Endothelial cell (in vitro differentiated cells): ENCODE measurements at regions not wholly inside any gene's neighbourhood (a gene's known extent, or its start where the extent isn't known, plus 50 kb on each side); places are given as distances from the start of the nearest gene placed in this dataset.

Experiments used
- DNase-seq: peaks from one replicate; pipeline ENCODE4 v3.0.0; 2021; ENCODE audit warnings: low spot score
- H3K27ac Mint-ChIP-seq: one replicate; pipeline ENCODE4 v1.8.0; 2021; ENCODE audit warnings: mixed read lengths, inconsistent platforms; ENCODE audit not compliant: unreplicated experiment
- H3K27me3 Mint-ChIP-seq: one replicate; pipeline ENCODE4 v1.8.0; 2021; ENCODE audit warnings: mild to moderate bottlenecking, moderate library complexity, mixed read lengths, inconsistent platforms; ENCODE audit not compliant: unreplicated experiment
- H3K36me3 Mint-ChIP-seq: one replicate; pipeline ENCODE4 v1.8.0; 2021; ENCODE audit warnings: mild to moderate bottlenecking, low read depth, mixed read lengths, inconsistent platforms; ENCODE audit not compliant: unreplicated experiment
- H3K4me1 Mint-ChIP-seq: one replicate; pipeline ENCODE4 v1.8.0; 2021; ENCODE audit warnings: mild to moderate bottlenecking, mixed read lengths, inconsistent platforms; ENCODE audit not compliant: unreplicated experiment
- H3K4me3 Mint-ChIP-seq: one replicate; pipeline ENCODE4 v1.8.0; 2021; ENCODE audit warnings: mild to moderate bottlenecking, mixed read lengths, inconsistent platforms; ENCODE audit not compliant: unreplicated experiment
- H3K9me3 Mint-ChIP-seq: one replicate; pipeline ENCODE4 v1.8.0; 2021; ENCODE audit warnings: mixed read lengths, inconsistent platforms; ENCODE audit not compliant: unreplicated experiment
- TF ChIP-seq, protein P1 (sequence below): fragments of 200-600 bp; sonication (generic); IDR thresholded peaks from one replicate; pipeline ENCODE4 v1.5.0; 2021; ENCODE audit warnings: antibody characterized with exemption; ENCODE audit not compliant: unreplicated experiment

DNA sequence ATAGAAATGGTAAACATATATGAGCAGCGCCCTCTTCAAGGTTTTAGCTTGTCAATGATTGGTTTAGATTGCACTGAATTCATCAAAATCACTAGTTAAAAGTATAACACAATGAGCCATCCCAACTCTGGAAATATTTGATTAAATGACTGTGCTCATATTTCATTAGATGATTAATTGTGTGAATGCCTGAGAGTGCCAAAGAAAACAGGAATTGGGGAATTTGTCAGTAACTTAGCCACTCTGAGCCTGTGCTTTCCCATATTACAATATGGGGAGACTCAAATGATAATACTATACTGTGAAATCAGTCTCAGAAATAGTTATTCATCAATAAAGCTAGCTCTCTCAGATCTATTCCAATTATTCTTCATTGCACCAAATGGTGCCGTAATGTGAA, 2087.6 kb upstream of the CELF4 start:
- H3K9me3 Mint-ChIP-seq = no peaks in the 10 kb centered on the region
- H3K4me1 Mint-ChIP-seq = no peaks in the 10 kb centered on the region
- no peaks in the 10 kb centered on the region for H3K36me3 Mint-ChIP-seq
- no peak overlapping the region for H3K4me3 Mint-ChIP-seq
- no peaks in the 10 kb centered on the region for H3K27me3 Mint-ChIP-seq
- DNase-seq = no peak
- TF ChIP-seq, protein P1, sequence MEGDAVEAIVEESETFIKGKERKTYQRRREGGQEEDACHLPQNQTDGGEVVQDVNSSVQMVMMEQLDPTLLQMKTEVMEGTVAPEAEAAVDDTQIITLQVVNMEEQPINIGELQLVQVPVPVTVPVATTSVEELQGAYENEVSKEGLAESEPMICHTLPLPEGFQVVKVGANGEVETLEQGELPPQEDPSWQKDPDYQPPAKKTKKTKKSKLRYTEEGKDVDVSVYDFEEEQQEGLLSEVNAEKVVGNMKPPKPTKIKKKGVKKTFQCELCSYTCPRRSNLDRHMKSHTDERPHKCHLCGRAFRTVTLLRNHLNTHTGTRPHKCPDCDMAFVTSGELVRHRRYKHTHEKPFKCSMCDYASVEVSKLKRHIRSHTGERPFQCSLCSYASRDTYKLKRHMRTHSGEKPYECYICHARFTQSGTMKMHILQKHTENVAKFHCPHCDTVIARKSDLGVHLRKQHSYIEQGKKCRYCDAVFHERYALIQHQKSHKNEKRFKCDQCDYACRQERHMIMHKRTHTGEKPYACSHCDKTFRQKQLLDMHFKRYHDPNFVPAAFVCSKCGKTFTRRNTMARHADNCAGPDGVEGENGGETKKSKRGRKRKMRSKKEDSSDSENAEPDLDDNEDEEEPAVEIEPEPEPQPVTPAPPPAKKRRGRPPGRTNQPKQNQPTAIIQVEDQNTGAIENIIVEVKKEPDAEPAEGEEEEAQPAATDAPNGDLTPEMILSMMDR = no peak
- no peak overlapping the region for H3K27ac Mint-ChIP-seq

DNA sequence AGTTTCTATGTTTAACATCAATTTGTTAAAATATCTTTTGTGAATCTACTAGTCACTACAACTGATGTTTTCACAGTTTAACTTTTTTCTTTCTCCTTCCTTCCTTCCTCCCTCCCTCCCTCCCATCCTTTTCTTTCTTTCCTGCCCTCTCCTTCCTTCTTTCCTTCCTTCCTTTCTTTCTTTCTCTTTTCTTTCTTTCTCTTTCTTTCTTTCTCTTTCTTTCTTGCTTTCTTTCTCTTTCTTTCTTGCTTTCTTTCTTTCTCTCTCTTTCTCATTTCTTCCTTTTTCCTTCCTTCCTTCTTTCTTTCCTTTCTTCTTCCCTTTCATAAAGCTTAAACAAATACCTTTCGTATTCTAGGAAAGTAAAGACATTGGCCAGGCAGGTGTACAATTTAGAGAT, 2083.0 kb upstream of the CELF4 start:
- no peak overlapping the region for H3K27ac Mint-ChIP-seq
- H3K4me3 Mint-ChIP-seq = no peak overlapping the region
- no peaks in the 10 kb centered on the region for H3K36me3 Mint-ChIP-seq
- H3K4me1 Mint-ChIP-seq = peaks cover 6% of the 10 kb centered on the region
- TF ChIP-seq, protein P1 = no peak
- DNase-seq = no peak
- no peaks in the 10 kb centered on the region for H3K27me3 Mint-ChIP-seq
- H3K9me3 Mint-ChIP-seq = no peaks in the 10 kb centered on the region

DNA sequence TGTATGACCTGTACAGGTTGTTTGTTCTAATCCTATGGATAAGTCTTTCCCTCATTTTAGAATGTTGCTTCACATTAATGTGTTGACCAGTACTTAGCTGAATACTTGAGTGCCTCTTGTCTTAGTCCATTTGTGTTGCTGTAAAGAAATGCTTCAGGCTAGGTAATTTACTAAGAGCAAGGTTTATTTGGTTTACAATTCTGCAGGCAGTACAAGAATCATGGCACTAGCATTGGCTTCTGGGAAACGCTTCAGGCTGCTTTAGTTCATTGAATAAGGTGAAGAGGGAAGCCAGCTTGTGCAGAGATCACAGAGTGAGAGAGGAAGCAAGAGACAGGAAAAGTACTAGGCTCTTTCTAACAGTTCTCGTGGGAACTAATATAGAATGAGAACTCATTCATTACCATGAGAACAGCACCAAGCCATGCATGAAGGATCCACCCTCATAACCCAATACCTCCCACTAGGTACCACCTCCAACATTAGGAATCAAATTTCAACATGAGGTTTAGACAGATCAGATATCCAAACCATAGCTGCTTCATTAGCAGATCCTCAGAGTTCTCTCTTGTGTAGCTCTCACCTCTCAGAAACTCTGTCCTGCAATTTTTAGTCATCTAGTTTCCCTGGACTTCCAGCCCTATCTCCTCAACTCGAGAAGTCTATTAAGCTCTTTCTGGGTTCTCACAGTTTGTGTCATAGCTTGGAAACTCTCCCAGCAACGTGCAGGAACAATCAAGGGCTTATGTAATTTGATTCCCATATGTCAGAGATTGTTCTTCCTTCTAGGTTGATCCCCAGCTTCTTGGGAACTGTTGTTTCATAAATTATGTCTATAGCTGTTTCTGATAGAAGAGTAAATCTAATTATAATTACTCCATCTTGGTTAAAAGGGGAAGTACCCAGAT, 2082.3 kb upstream of the CELF4 start:
- Mint-ChIP-seq H3K27ac (no peak overlapping the region), H3K9me3 (no peaks in the 10 kb centered on the region), H3K36me3 (no peaks in the 10 kb centered on the region), H3K4me3 (no peak overlapping the region), H3K27me3 (no peaks in the 10 kb centered on the region), H3K4me1 (peaks cover 6% of the 10 kb centered on the region)
- no peak for DNase-seq
- TF ChIP-seq, protein P1 = no peak

DNA sequence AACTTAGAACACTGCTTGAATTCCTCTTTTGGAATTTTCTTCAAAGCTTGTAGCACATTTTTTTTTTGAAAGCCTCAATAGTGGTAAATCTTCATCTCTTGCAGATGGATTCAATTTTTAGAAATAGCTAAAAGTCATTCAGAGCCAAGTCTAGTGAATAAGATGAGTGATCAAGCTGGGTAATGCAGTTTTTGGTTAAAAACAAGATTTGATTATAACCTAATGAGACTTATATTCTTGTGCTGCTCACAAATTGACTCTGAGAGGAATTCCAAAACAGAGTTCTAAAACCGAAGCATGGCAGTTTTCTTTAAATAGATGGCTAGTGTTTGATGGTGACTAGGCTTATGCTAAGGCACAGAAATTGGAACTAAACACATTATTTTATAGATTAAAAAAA, 2072.6 kb upstream of the CELF4 start:
- Mint-ChIP-seq H3K4me3 (no peak overlapping the region), H3K27me3 (no peaks in the 10 kb centered on the region), H3K4me1 (no peaks in the 10 kb centered on the region), H3K36me3 (no peaks in the 10 kb centered on the region), H3K9me3 (no peaks in the 10 kb centered on the region), H3K27ac (no peak overlapping the region)
- DNase-seq = no peak
- TF ChIP-seq, protein P1 = no peak

DNA sequence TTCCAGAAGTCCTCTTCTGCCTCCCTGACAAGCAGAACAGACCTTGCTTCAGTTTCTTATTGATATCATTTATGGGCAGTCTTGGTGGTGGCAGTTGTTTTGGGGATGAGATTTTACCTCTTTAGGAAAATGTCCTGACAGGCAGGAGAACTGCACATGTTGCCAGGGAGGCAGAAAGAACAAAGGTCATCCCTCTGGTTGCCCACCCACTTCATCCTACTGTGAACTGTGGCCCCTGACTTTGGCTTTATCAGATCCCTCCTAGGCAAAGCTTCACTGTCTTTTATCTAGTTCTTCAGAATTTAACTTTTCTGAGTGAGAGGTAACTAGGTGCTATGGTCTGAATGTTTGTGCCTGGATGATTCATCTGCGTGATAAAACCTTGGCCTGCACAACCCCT, 2071.3 kb upstream of the CELF4 start:
- H3K27me3 Mint-ChIP-seq = no peaks in the 10 kb centered on the region
- H3K9me3 Mint-ChIP-seq = no peaks in the 10 kb centered on the region
- DNase-seq = no peak
- no peak overlapping the region for H3K4me3 Mint-ChIP-seq
- no peaks in the 10 kb centered on the region for H3K4me1 Mint-ChIP-seq
- TF ChIP-seq, protein P1 = no peak
- no peak overlapping the region for H3K27ac Mint-ChIP-seq
- no peaks in the 10 kb centered on the region for H3K36me3 Mint-ChIP-seq
